ENCODE measurements at regions not wholly inside any gene's neighbourhood (a gene's known extent, or its start where the extent isn't known, plus 50 kb on each side); places are given as distances from the start of the nearest gene placed in this dataset.
"Not testable (repeated sequence)": the region's sequence is repeated elsewhere in the genome, so short reads cannot be mapped to it uniquely, and the experiment has no call there.

DNA sequence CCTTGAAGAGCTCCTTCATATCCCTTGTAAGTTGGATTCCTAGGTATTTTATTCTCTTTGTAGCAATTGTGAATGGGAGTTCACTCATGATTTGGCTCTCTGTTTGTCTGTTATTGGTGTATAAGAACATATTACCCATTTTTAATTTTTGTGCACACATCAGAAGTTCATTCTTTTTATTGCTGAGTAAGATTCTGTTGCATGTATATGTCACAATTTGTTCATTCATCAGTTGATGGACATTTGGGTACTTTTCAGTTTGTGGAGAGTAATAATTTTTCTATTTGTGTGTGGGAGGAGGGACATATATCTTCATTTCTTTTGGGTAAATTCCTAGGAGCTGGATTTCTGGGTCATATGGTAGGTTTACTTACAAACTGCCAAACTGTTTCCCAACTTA, 125.9 kb downstream of the TANC2 start:
- H3K4me2 ChIP-seq (ENCODE audit: insufficient read depth, low read length, poor library complexity, severe bottlenecking); H3K27me3 ChIP-seq (ENCODE audit: control insufficient read depth in 3 of 3, insufficient read depth in 3 of 3, low read depth in 1 of 3, low read length in 3 of 3); H3K27ac ChIP-seq (replicated peaks; ENCODE audit: low read length); H3K4ac ChIP-seq (ENCODE audit: low read length); H3K79me1 ChIP-seq (ENCODE audit: low read depth, low read length); H3K23ac ChIP-seq (ENCODE audit: low read depth, low read length, poor library complexity); H3K9ac ChIP-seq (ENCODE audit: low read depth, low read length, poor library complexity); H2BK12ac ChIP-seq (ENCODE audit: low read length); DNase-seq (ENCODE audit: low spot score); H3K36me3 ChIP-seq (replicated peaks in 1 of 2; ENCODE audit: control insufficient read depth in 2 of 2, insufficient read depth in 2 of 2, low read length in 2 of 2); H3K4me1 ChIP-seq (ENCODE audit: control insufficient read depth in 2 of 2, insufficient read depth in 1 of 2, low read depth in 1 of 2, low read length in 2 of 2); H2AFZ ChIP-seq (ENCODE audit: low read length); H2BK120ac ChIP-seq (ENCODE audit: low read depth, low read length); H3K4me3 ChIP-seq (ENCODE audit: low read length in 2 of 2); H3K18ac ChIP-seq (ENCODE audit: low read length); H4K8ac ChIP-seq (ENCODE audit: low read depth, low read length); H3K14ac ChIP-seq (ENCODE audit: low read length); H2BK5ac ChIP-seq (ENCODE audit: low read length); H4K91ac ChIP-seq (ENCODE audit: low read depth, low read length, poor library complexity); H2BK15ac ChIP-seq (ENCODE audit: low read length); H2AK5ac ChIP-seq (ENCODE audit: low read depth, low read length); H3K9me3 ChIP-seq (replicated peaks in 1 of 2; ENCODE audit: control insufficient read depth in 2 of 2, insufficient read depth in 1 of 2, low read depth in 1 of 2, low read length in 2 of 2): not testable (repeated sequence)

DNA sequence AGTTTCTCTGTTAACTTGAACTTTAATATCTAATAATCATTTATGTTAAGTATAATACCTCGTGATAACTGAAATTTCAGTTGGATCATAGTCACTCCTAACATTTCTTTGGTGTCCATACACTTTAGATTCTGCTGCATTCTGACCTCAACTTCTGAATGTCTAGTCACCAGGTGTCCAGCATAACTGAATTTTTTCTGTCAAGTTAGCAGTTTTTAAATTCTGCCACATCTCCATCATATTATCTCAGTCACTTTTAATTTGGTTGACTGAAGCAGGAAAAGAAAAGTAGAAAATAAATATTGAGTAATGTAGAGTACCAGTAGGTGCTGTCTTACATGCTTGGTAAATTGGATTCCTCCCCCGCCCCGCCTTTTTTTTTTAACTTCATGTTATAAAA, 128.6 kb downstream of the TANC2 start:
- Histone ChIP-seq H2AK5ac (ENCODE audit: low read depth, low read length) (no peak overlapping the region), H2BK5ac (ENCODE audit: low read length) (no peak overlapping the region), H3K9me3 (replicated peaks in 1 of 2; ENCODE audit: control insufficient read depth in 2 of 2, insufficient read depth in 1 of 2, low read depth in 1 of 2, low read length in 2 of 2) (no peaks in the 10 kb centered on the region), H2BK12ac (ENCODE audit: low read length) (no peak overlapping the region), H3K14ac (ENCODE audit: low read length) (no peak overlapping the region), H3K23ac (ENCODE audit: low read depth, low read length, poor library complexity) (no peak overlapping the region), H3K27ac (replicated peaks; ENCODE audit: low read length) (no peak overlapping the region), H2AFZ (ENCODE audit: low read length) (no peak overlapping the region), H3K27me3 (ENCODE audit: control insufficient read depth in 3 of 3, insufficient read depth in 3 of 3, low read depth in 1 of 3, low read length in 3 of 3) (no peaks in the 10 kb centered on the region), H3K4me3 (ENCODE audit: low read length in 2 of 2) (no peak overlapping the region), H4K91ac (ENCODE audit: low read depth, low read length, poor library complexity) (no peak overlapping the region), H3K36me3 (replicated peaks in 1 of 2; ENCODE audit: control insufficient read depth in 2 of 2, insufficient read depth in 2 of 2, low read length in 2 of 2) (no peaks in the 10 kb centered on the region), H2BK120ac (ENCODE audit: low read depth, low read length) (no peak overlapping the region), H3K18ac (ENCODE audit: low read length) (no peak overlapping the region), H4K8ac (ENCODE audit: low read depth, low read length) (no peak overlapping the region), H3K79me1 (ENCODE audit: low read depth, low read length) (no peaks in the 10 kb centered on the region), H3K9ac (ENCODE audit: low read depth, low read length, poor library complexity) (no peak overlapping the region), H3K4ac (ENCODE audit: low read length) (no peak overlapping the region), H3K4me2 (ENCODE audit: insufficient read depth, low read length, poor library complexity, severe bottlenecking) (no peak overlapping the region), H2BK15ac (ENCODE audit: low read length) (no peak overlapping the region), H3K4me1 (ENCODE audit: control insufficient read depth in 2 of 2, insufficient read depth in 1 of 2, low read depth in 1 of 2, low read length in 2 of 2) (no peaks in the 10 kb centered on the region)
- WGBS, 2 donors (ENCODE audit: extremely low coverage in 2 of 2, insufficient read length in 2 of 2, insufficient replicate concordance in 1 of 2): no CpG with 5 or more reads among the region's 3 CpGs
- no peak for DNase-seq (ENCODE audit: low spot score)

DNA sequence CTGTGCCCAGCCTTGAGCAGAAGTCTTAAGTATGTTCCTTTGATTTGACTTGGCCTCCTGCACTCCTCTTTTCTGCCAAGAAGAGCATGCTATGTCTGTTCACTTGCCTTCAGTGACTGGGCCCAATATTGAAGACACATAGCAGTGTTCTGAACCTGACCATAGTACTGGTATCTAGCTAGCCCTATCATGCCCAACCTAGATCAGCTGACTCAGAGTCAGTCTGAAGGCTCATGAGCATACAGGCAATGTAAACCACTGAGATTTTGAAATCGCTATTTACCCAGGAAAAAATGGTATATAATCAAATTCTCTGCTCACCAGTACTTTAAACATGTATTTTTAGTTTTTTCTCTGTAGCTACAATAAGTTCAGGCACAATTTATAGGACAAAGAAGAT, 129.4 kb downstream of the TANC2 start:
- Histone ChIP-seq H3K27me3 (ENCODE audit: control insufficient read depth in 3 of 3, insufficient read depth in 3 of 3, low read depth in 1 of 3, low read length in 3 of 3) (no peaks in the 10 kb centered on the region), H3K23ac (ENCODE audit: low read depth, low read length, poor library complexity) (no peak overlapping the region), H3K4ac (ENCODE audit: low read length) (no peak overlapping the region), H4K91ac (ENCODE audit: low read depth, low read length, poor library complexity) (no peak overlapping the region), H3K27ac (replicated peaks; ENCODE audit: low read length) (no peak overlapping the region), H3K14ac (ENCODE audit: low read length) (peak overlapping the region; percentile 17), H3K79me1 (ENCODE audit: low read depth, low read length) (no peaks in the 10 kb centered on the region), H2BK120ac (ENCODE audit: low read depth, low read length) (no peak overlapping the region), H3K9ac (ENCODE audit: low read depth, low read length, poor library complexity) (no peak overlapping the region), H2BK12ac (ENCODE audit: low read length) (no peak overlapping the region), H2AFZ (ENCODE audit: low read length) (no peak overlapping the region), H2BK5ac (ENCODE audit: low read length) (no peak overlapping the region), H3K36me3 (replicated peaks in 1 of 2; ENCODE audit: control insufficient read depth in 2 of 2, insufficient read depth in 2 of 2, low read length in 2 of 2) (no peaks in the 10 kb centered on the region), H3K4me3 (ENCODE audit: low read length in 2 of 2) (no peak overlapping the region), H3K4me2 (ENCODE audit: insufficient read depth, low read length, poor library complexity, severe bottlenecking) (no peak overlapping the region), H4K8ac (ENCODE audit: low read depth, low read length) (no peak overlapping the region), H3K9me3 (replicated peaks in 1 of 2; ENCODE audit: control insufficient read depth in 2 of 2, insufficient read depth in 1 of 2, low read depth in 1 of 2, low read length in 2 of 2) (no peaks in the 10 kb centered on the region), H2BK15ac (ENCODE audit: low read length) (no peak overlapping the region), H2AK5ac (ENCODE audit: low read depth, low read length) (no peak overlapping the region), H3K4me1 (ENCODE audit: control insufficient read depth in 2 of 2, insufficient read depth in 1 of 2, low read depth in 1 of 2, low read length in 2 of 2) (no peaks in the 10 kb centered on the region), H3K18ac (ENCODE audit: low read length) (no peak overlapping the region)
- DNase-seq (ENCODE audit: low spot score): no peak
- no CpG with 5 or more reads among the region's 1 CpG for WGBS, 2 donors (ENCODE audit: extremely low coverage in 2 of 2, insufficient read length in 2 of 2, insufficient replicate concordance in 1 of 2)

GRCh38 chr17:63095879-63096278, 129.8 kb downstream of the TANC2 start:
- no peak overlapping the region for H3K9ac ChIP-seq (ENCODE audit: low read depth, low read length, poor library complexity)
- no peak overlapping the region for H2BK5ac ChIP-seq (ENCODE audit: low read length)
- no peak overlapping the region for H3K14ac ChIP-seq (ENCODE audit: low read length)
- WGBS, 2 donors (ENCODE audit: extremely low coverage in 2 of 2, insufficient read length in 2 of 2, insufficient replicate concordance in 1 of 2): no CpG with 5 or more reads among the region's 1 CpG
- no peak overlapping the region for H2BK120ac ChIP-seq (ENCODE audit: low read depth, low read length)
- no peak overlapping the region for H4K8ac ChIP-seq (ENCODE audit: low read depth, low read length)
- H3K18ac ChIP-seq (ENCODE audit: low read length): no peak overlapping the region
- no peak overlapping the region for H2AFZ ChIP-seq (ENCODE audit: low read length)
- no peaks in the 10 kb centered on the region for H3K4me1 ChIP-seq (ENCODE audit: control insufficient read depth in 2 of 2, insufficient read depth in 1 of 2, low read depth in 1 of 2, low read length in 2 of 2)
- no peaks in the 10 kb centered on the region for H3K9me3 ChIP-seq (replicated peaks in 1 of 2; ENCODE audit: control insufficient read depth in 2 of 2, insufficient read depth in 1 of 2, low read depth in 1 of 2, low read length in 2 of 2)
- no peak overlapping the region for H3K27ac ChIP-seq (replicated peaks; ENCODE audit: low read length)
- H3K4me2 ChIP-seq (ENCODE audit: insufficient read depth, low read length, poor library complexity, severe bottlenecking): no peak overlapping the region
- no peaks in the 10 kb centered on the region for H3K27me3 ChIP-seq (ENCODE audit: control insufficient read depth in 3 of 3, insufficient read depth in 3 of 3, low read depth in 1 of 3, low read length in 3 of 3)
- no peak overlapping the region for H4K91ac ChIP-seq (ENCODE audit: low read depth, low read length, poor library complexity)
- no peak overlapping the region for H3K4ac ChIP-seq (ENCODE audit: low read length)
- no peak overlapping the region for H3K23ac ChIP-seq (ENCODE audit: low read depth, low read length, poor library complexity)
- H2BK12ac ChIP-seq (ENCODE audit: low read length): no peak overlapping the region
- no peak overlapping the region for H2AK5ac ChIP-seq (ENCODE audit: low read depth, low read length)
- no peak overlapping the region for H2BK15ac ChIP-seq (ENCODE audit: low read length)
- no peaks in the 10 kb centered on the region for H3K36me3 ChIP-seq (replicated peaks in 1 of 2; ENCODE audit: control insufficient read depth in 2 of 2, insufficient read depth in 2 of 2, low read length in 2 of 2)
- DNase-seq (ENCODE audit: low spot score): no peak
- H3K4me3 ChIP-seq (ENCODE audit: low read length in 2 of 2): no peak overlapping the region
- no peaks in the 10 kb centered on the region for H3K79me1 ChIP-seq (ENCODE audit: low read depth, low read length)

All from neuronal stem cell (in vitro differentiated cells).